UCSD-AML1 (cell line): ENCODE measurements at regions not wholly inside any gene's neighbourhood (a gene's known extent, or its start where the extent isn't known, plus 50 kb on each side); places are given as distances from the start of the nearest gene placed in this dataset.

Experiments used
- DNase-seq: peaks from one replicate; lab custom pipeline; 2025; ENCODE audit not compliant: unreplicated experiment; lab: John Stamatoyannopoulos, UW

- DNase-seq, result no peak
These were observed 83.1 kb downstream of the CDC42EP3 start for GRCh38 chr2:37588316-37588777.

- no peak for DNase-seq
These were observed 82.1 kb downstream of the CDC42EP3 start for GRCh38 chr2:37589298-37589697.

- DNase-seq, result no peak
These were observed 81.3 kb downstream of the CDC42EP3 start for GRCh38 chr2:37590119-37590571.
